ENCODE measurements at regions not wholly inside any gene's neighbourhood (a gene's known extent, or its start where the extent isn't known, plus 50 kb on each side); places are given as distances from the start of the nearest gene placed in this dataset.
"Not testable (repeated sequence)": the region's sequence is repeated elsewhere in the genome, so short reads cannot be mapped to it uniquely, and the experiment has no call there.

- Mint-ChIP-seq H3K27ac (no peak overlapping the region), H3K4me1 (ENCODE audit: low read depth) (no peaks in the 10 kb centered on the region), H3K9me3 (peaks cover 2% of the 10 kb centered on the region), H3K4me3 (no peak overlapping the region), H3K36me3 (ENCODE audit: low read depth) (no peaks in the 10 kb centered on the region), H3K27me3 (ENCODE audit: low read depth) (no peaks in the 10 kb centered on the region)
- CTCF ChIA-PET, result no interaction called here
- intact Hi-C loops (cut with micrococcal nuclease), result no loop called here
- no peak for DNase-seq
Measured at GRCh38 chr6:102980951-102981350, 1587.4 kb downstream of the GRIK2 start.

GRCh38 chr6:102961902-102962301 is 1568.4 kb downstream of the GRIK2 start:
- CTCF ChIA-PET, result no interaction called here
- no peak overlapping the region for H3K27ac Mint-ChIP-seq
- DNase-seq, result no peak
- H3K4me3 Mint-ChIP-seq, result no peak overlapping the region
- H3K36me3 Mint-ChIP-seq (ENCODE audit: low read depth), result no peaks in the 10 kb centered on the region
- intact Hi-C loops (cut with micrococcal nuclease), result no loop called here
- H3K9me3 Mint-ChIP-seq, result peaks cover 3% of the 10 kb centered on the region
- no peaks in the 10 kb centered on the region for H3K27me3 Mint-ChIP-seq (ENCODE audit: low read depth)
- no peaks in the 10 kb centered on the region for H3K4me1 Mint-ChIP-seq (ENCODE audit: low read depth)

GRCh38 chr6:102950967-102951366 is 1557.5 kb downstream of the GRIK2 start:
- Mint-ChIP-seq H3K27me3 (ENCODE audit: low read depth) (no peaks in the 10 kb centered on the region), H3K9me3 (peaks cover 2% of the 10 kb centered on the region), H3K36me3 (ENCODE audit: low read depth) (no peaks in the 10 kb centered on the region), H3K27ac (no peak overlapping the region), H3K4me3 (no peak overlapping the region), H3K4me1 (ENCODE audit: low read depth) (no peaks in the 10 kb centered on the region)
- intact Hi-C loops (cut with micrococcal nuclease), result no loop called here
- CTCF ChIA-PET, result no interaction called here
- no peak for DNase-seq

GRCh38 chr6:102944475-102944874 is 1551.0 kb downstream of the GRIK2 start:
- DNase-seq, result no peak
- H3K27me3 Mint-ChIP-seq (ENCODE audit: low read depth), result no peaks in the 10 kb centered on the region
- H3K36me3 Mint-ChIP-seq (ENCODE audit: low read depth), result no peaks in the 10 kb centered on the region
- intact Hi-C loops (cut with micrococcal nuclease), result no loop called here
- H3K9me3 Mint-ChIP-seq, result peaks cover 2% of the 10 kb centered on the region
- CTCF ChIA-PET, result interaction anchor here (0.7 kb wide), 1 partner anchor 62 kb away, joined by 3 read pairs; no protein-coding TSS in a partner anchor
- no peaks in the 10 kb centered on the region for H3K4me1 Mint-ChIP-seq (ENCODE audit: low read depth)
- no peak overlapping the region for H3K27ac Mint-ChIP-seq
- no peak overlapping the region for H3K4me3 Mint-ChIP-seq

- Mint-ChIP-seq H3K9me3 (peaks cover 2% of the 10 kb centered on the region), H3K27me3 (ENCODE audit: low read depth) (no peaks in the 10 kb centered on the region), H3K4me3 (no peak overlapping the region), H3K36me3 (ENCODE audit: low read depth) (no peaks in the 10 kb centered on the region), H3K27ac (no peak overlapping the region), H3K4me1 (ENCODE audit: low read depth) (no peaks in the 10 kb centered on the region)
- intact Hi-C loops (cut with micrococcal nuclease), result no loop called here
- CTCF ChIA-PET, result no interaction called here
- no peak for DNase-seq
Measured at GRCh38 chr6:102942206-102942605, 1548.7 kb downstream of the GRIK2 start.

- intact Hi-C loops (cut with micrococcal nuclease), result no loop called here
- peaks cover 6% of the 10 kb centered on the region for H3K9me3 Mint-ChIP-seq
- H3K36me3 Mint-ChIP-seq (ENCODE audit: low read depth), result no peaks in the 10 kb centered on the region
- H3K27me3 Mint-ChIP-seq (ENCODE audit: low read depth), result no peaks in the 10 kb centered on the region
- no peaks in the 10 kb centered on the region for H3K4me1 Mint-ChIP-seq (ENCODE audit: low read depth)
- H3K27ac Mint-ChIP-seq, result no peak overlapping the region
- no peak overlapping the region for H3K4me3 Mint-ChIP-seq
- DNase-seq, result no peak
- CTCF ChIA-PET, result no interaction called here
Measured at GRCh38 chr6:102936959-102937358, 1543.5 kb downstream of the GRIK2 start.

- CTCF ChIA-PET, result no interaction called here
- H3K4me1 Mint-ChIP-seq (ENCODE audit: low read depth), result no peaks in the 10 kb centered on the region
- H3K9me3 Mint-ChIP-seq, result peaks cover 2% of the 10 kb centered on the region
- H3K4me3 Mint-ChIP-seq, result no peak overlapping the region
- intact Hi-C loops (cut with micrococcal nuclease), result no loop called here
- no peak overlapping the region for H3K27ac Mint-ChIP-seq
- H3K36me3 Mint-ChIP-seq (ENCODE audit: low read depth), result no peaks in the 10 kb centered on the region
- H3K27me3 Mint-ChIP-seq (ENCODE audit: low read depth), result no peaks in the 10 kb centered on the region
- no peak for DNase-seq
Measured at GRCh38 chr6:102928109-102928508, 1534.6 kb downstream of the GRIK2 start.

GRCh38 chr6:102918161-102918560 is 1524.7 kb downstream of the GRIK2 start:
- no peak for DNase-seq
- H3K9me3 Mint-ChIP-seq, result peaks cover 12% of the 10 kb centered on the region
- intact Hi-C loops (cut with micrococcal nuclease), result no loop called here
- H3K27me3 Mint-ChIP-seq (ENCODE audit: low read depth), result no peaks in the 10 kb centered on the region
- CTCF ChIA-PET, result interaction anchor here (0.6 kb wide), 1 partner anchor 1855 kb away, joined by 4 read pairs; no protein-coding TSS in a partner anchor
- H3K36me3 Mint-ChIP-seq (ENCODE audit: low read depth), result no peaks in the 10 kb centered on the region
- H3K4me1 Mint-ChIP-seq (ENCODE audit: low read depth), result no peaks in the 10 kb centered on the region
- no peak overlapping the region for H3K4me3 Mint-ChIP-seq
- H3K27ac Mint-ChIP-seq, result no peak overlapping the region

- Mint-ChIP-seq H3K4me3 (no peak overlapping the region), H3K27ac (no peak overlapping the region), H3K9me3 (peaks cover 9% of the 10 kb centered on the region), H3K36me3 (ENCODE audit: low read depth) (no peaks in the 10 kb centered on the region), H3K27me3 (ENCODE audit: low read depth) (no peaks in the 10 kb centered on the region), H3K4me1 (ENCODE audit: low read depth) (no peaks in the 10 kb centered on the region)
- no peak for DNase-seq
- intact Hi-C loops (cut with micrococcal nuclease), result no loop called here
- CTCF ChIA-PET, result no interaction called here
Measured at GRCh38 chr6:102911571-102911970, 1518.1 kb downstream of the GRIK2 start.

GRCh38 chr6:102910701-102911139 is 1517.2 kb downstream of the GRIK2 start:
- H3K27me3 Mint-ChIP-seq (ENCODE audit: low read depth); H3K9me3 Mint-ChIP-seq; H3K27ac Mint-ChIP-seq; DNase-seq; CTCF ChIA-PET; H3K4me3 Mint-ChIP-seq; H3K4me1 Mint-ChIP-seq (ENCODE audit: low read depth); H3K36me3 Mint-ChIP-seq (ENCODE audit: low read depth); intact Hi-C loops (cut with micrococcal nuclease): not testable (repeated sequence)

GRCh38 chr6:102907181-102907580 is 1513.7 kb downstream of the GRIK2 start:
- no peaks in the 10 kb centered on the region for H3K27me3 Mint-ChIP-seq (ENCODE audit: low read depth)
- H3K36me3 Mint-ChIP-seq (ENCODE audit: low read depth), result no peaks in the 10 kb centered on the region
- H3K27ac Mint-ChIP-seq, result no peak overlapping the region
- H3K4me1 Mint-ChIP-seq (ENCODE audit: low read depth), result no peaks in the 10 kb centered on the region
- no peak for DNase-seq
- no peak overlapping the region for H3K4me3 Mint-ChIP-seq
- H3K9me3 Mint-ChIP-seq, result peaks cover 10% of the 10 kb centered on the region
- CTCF ChIA-PET, result no interaction called here
- intact Hi-C loops (cut with micrococcal nuclease), result no loop called here

GRCh38 chr6:102902471-102902870 is 1509.0 kb downstream of the GRIK2 start:
- Mint-ChIP-seq H3K4me1 (ENCODE audit: low read depth) (no peaks in the 10 kb centered on the region), H3K9me3 (peaks cover 4% of the 10 kb centered on the region), H3K27me3 (ENCODE audit: low read depth) (no peaks in the 10 kb centered on the region), H3K27ac (no peak overlapping the region), H3K36me3 (ENCODE audit: low read depth) (no peaks in the 10 kb centered on the region), H3K4me3 (no peak overlapping the region)
- intact Hi-C loops (cut with micrococcal nuclease), result no loop called here
- no peak for DNase-seq
- CTCF ChIA-PET, result no interaction called here

GRCh38 chr6:102895683-102896082 is 1502.2 kb downstream of the GRIK2 start:
- intact Hi-C loops (cut with micrococcal nuclease), result no loop called here
- H3K27ac Mint-ChIP-seq, result no peak overlapping the region
- no peaks in the 10 kb centered on the region for H3K36me3 Mint-ChIP-seq (ENCODE audit: low read depth)
- no peaks in the 10 kb centered on the region for H3K27me3 Mint-ChIP-seq (ENCODE audit: low read depth)
- H3K4me1 Mint-ChIP-seq (ENCODE audit: low read depth), result no peaks in the 10 kb centered on the region
- H3K4me3 Mint-ChIP-seq, result no peak overlapping the region
- CTCF ChIA-PET, result no interaction called here
- peaks cover 1% of the 10 kb centered on the region for H3K9me3 Mint-ChIP-seq
- no peak for DNase-seq

- no peaks in the 10 kb centered on the region for H3K27me3 Mint-ChIP-seq (ENCODE audit: low read depth)
- no peaks in the 10 kb centered on the region for H3K9me3 Mint-ChIP-seq
- CTCF ChIA-PET, result no interaction called here
- intact Hi-C loops (cut with micrococcal nuclease), result no loop called here
- no peak overlapping the region for H3K4me3 Mint-ChIP-seq
- H3K4me1 Mint-ChIP-seq (ENCODE audit: low read depth), result no peaks in the 10 kb centered on the region
- H3K27ac Mint-ChIP-seq, result no peak overlapping the region
- H3K36me3 Mint-ChIP-seq (ENCODE audit: low read depth), result no peaks in the 10 kb centered on the region
- no peak for DNase-seq
Measured at GRCh38 chr6:102885165-102885564, 1491.7 kb downstream of the GRIK2 start.
